ENCODE measurements at regions not wholly inside any gene's neighbourhood (a gene's known extent, or its start where the extent isn't known, plus 50 kb on each side); places are given as distances from the start of the nearest gene placed in this dataset.

GRCh38 chr7:51732116-51732515, 415.5 kb upstream of the COBL start:
- in situ Hi-C loops (cut with MboI; ENCODE audit: low sequenced_read_pairs) = no loop called here
- Histone ChIP-seq H4K8ac (ENCODE audit: low read depth in 2 of 2, low read length in 2 of 2) (no peak overlapping the region), H3K4me3 (ENCODE audit: insufficient read depth, low read depth, low read length) (no peak overlapping the region), H3K4ac (ENCODE audit: low read depth, low read length) (no peak overlapping the region), H3K14ac (replicated peaks; ENCODE audit: low read depth, low read length) (no peak overlapping the region), H3K27me3 (ENCODE audit: control insufficient read depth, insufficient read depth, low read length) (no peaks in the 10 kb centered on the region), H2BK120ac (ENCODE audit: low read depth, low read length) (no peak overlapping the region), H2BK15ac (ENCODE audit: low read depth, low read length) (no peak overlapping the region), H3K9ac (ENCODE audit: low read depth, low read length) (no peak overlapping the region), H3K9me3 (ENCODE audit: control insufficient read depth, insufficient read depth, low read length) (peaks cover 4% of the 10 kb centered on the region; the same call in 1 of the 2 replicates), H3K36me3 (ENCODE audit: control insufficient read depth, insufficient read depth, low read length) (no peaks in the 10 kb centered on the region), H3K56ac (ENCODE audit: extremely low read depth, insufficient read depth, low read length) (no peak overlapping the region), H3K4me2 (ENCODE audit: low read depth, low read length) (no peak overlapping the region), H4K5ac (ENCODE audit: low read depth, low read length) (no peak overlapping the region), H3K4me1 (ENCODE audit: control insufficient read depth, insufficient read depth, low read length) (no peaks in the 10 kb centered on the region), H3K23ac (ENCODE audit: low read depth, low read length) (no peak overlapping the region), H3K9me1 (ENCODE audit: insufficient read depth, low read length) (no peaks in the 10 kb centered on the region), H3K27ac (ENCODE audit: insufficient read depth, low read length) (no peak overlapping the region), H2AK5ac (ENCODE audit: low read depth, low read length) (no peak overlapping the region), H2AFZ (replicated peaks; ENCODE audit: low read length, poor library complexity) (no peak overlapping the region), H3K18ac (ENCODE audit: low read depth, low read length) (no peak overlapping the region), H2BK5ac (ENCODE audit: low read depth, low read length, poor library complexity, severe bottlenecking) (no peak overlapping the region), H2BK20ac (ENCODE audit: low read depth, low read length) (no peak overlapping the region), H4K20me1 (ENCODE audit: insufficient read depth, low read length) (no peaks in the 10 kb centered on the region), H3K79me1 (ENCODE audit: low read depth in 1 of 2, low read length in 2 of 2) (no peaks in the 10 kb centered on the region), H2AK9ac (replicated peaks; ENCODE audit: low read depth, low read length, poor library complexity) (no peak overlapping the region), H4K91ac (ENCODE audit: insufficient read depth, low read depth, low read length) (no peak overlapping the region)
- no TSS peak for BruUV-seq (replicated peaks)
- dilution Hi-C loops (cut with HindIII; ENCODE audit: low sequenced_read_pairs, unreplicated experiment) = no loop called here
- no peak for ATAC-seq (ENCODE audit: low read depth)
- no peak for DNase-seq
- 0% methylated on average over 1 of the region's 5 CpGs; no CpG with 5 or more reads in 1 of the 2 experiments for WGBS, 2 experiments (ENCODE audit: extremely low coverage in 2 of 2, insufficient read length in 1 of 2)
- intact Hi-C loops (cut with micrococcal nuclease) = no loop called here
- ChIA-PET POLR2A (ENCODE audit: unreplicated experiment) (no interaction called here), CTCF (no interaction called here)
- TF ChIP-seq NFE2L2 (IDR thresholded peaks at IDR 0.05; ENCODE audit: low read depth, low read length) (no peak), BHLHE40 (IDR thresholded peaks at IDR 0.05; ENCODE audit: low read depth, low read length) (no peak), MAZ (IDR thresholded peaks at IDR 0.05; ENCODE audit: borderline replicate concordance, low read depth, low read length) (no peak), CHD1 (IDR thresholded peaks at IDR 0.05; ENCODE audit: low read depth, low read length) (no peak), ELK1 (IDR thresholded peaks at IDR 0.05; ENCODE audit: borderline replicate concordance, low read depth, low read length) (no peak), CEBPB (IDR thresholded peaks at IDR 0.05; ENCODE audit: low read depth, low read length) (no peak), RCOR1 (IDR thresholded peaks at IDR 0.05; ENCODE audit: insufficient replicate concordance, low read length) (no peak), POLR2A (IDR thresholded peaks at IDR 0.05; ENCODE audit: low read depth, low read length) (no peak), RFX5 (IDR thresholded peaks at IDR 0.05; ENCODE audit: low read depth, low read length) (no peak), USF2 (IDR thresholded peaks at IDR 0.05; ENCODE audit: low read depth, low read length) (no peak), MAFK (IDR thresholded peaks at IDR 0.05; ENCODE audit: low read depth, low read length) (no peak), MXI1 (IDR thresholded peaks at IDR 0.05; ENCODE audit: borderline replicate concordance, low read depth, low read length) (no peak), SMC3 (IDR thresholded peaks at IDR 0.05; ENCODE audit: low read depth, low read length) (no peak), RAD21 (IDR thresholded peaks at IDR 0.05; ENCODE audit: low read length) (no peak)
- TF ChIP-seq, protein P1, sequence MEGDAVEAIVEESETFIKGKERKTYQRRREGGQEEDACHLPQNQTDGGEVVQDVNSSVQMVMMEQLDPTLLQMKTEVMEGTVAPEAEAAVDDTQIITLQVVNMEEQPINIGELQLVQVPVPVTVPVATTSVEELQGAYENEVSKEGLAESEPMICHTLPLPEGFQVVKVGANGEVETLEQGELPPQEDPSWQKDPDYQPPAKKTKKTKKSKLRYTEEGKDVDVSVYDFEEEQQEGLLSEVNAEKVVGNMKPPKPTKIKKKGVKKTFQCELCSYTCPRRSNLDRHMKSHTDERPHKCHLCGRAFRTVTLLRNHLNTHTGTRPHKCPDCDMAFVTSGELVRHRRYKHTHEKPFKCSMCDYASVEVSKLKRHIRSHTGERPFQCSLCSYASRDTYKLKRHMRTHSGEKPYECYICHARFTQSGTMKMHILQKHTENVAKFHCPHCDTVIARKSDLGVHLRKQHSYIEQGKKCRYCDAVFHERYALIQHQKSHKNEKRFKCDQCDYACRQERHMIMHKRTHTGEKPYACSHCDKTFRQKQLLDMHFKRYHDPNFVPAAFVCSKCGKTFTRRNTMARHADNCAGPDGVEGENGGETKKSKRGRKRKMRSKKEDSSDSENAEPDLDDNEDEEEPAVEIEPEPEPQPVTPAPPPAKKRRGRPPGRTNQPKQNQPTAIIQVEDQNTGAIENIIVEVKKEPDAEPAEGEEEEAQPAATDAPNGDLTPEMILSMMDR (conservative IDR thresholded peaks at IDR 0.05; ENCODE audit: low read depth, low read length) = no peak
